Suprapubic skin (tissue), 3 donors: ENCODE measurements at regions not wholly inside any gene's neighbourhood (a gene's known extent, or its start where the extent isn't known, plus 50 kb on each side); places are given as distances from the start of the nearest gene placed in this dataset.

Source experiments
- CTCF ChIP-seq, 2 donors: fragments of 200-600 bp in 1 of 2; fragments of 450-650 bp in 1 of 2; sonication (generic) in 1 of 2; IDR thresholded peaks; one replicate each; pipeline ENCODE4 v1.5.1; 2016 to 2019; ENCODE audit warnings: antibody characterized with exemption in 2 of 2, mild to moderate bottlenecking in 1 of 2, moderate library complexity in 1 of 2
- POLR2A ChIP-seq, 2 donors: fragments of 450-650 bp; IDR thresholded peaks; one replicate each; pipeline ENCODE4 v1.6.1; 2017; ENCODE audit warnings: antibody characterized with exemption in 2 of 2, mild to moderate bottlenecking in 2 of 2, moderate library complexity in 2 of 2

GRCh38 chr9:18010492-18010891 lies 431.6 kb downstream of the SH3GL2 start:
- TF ChIP-seq CTCF (IDR thresholded peaks at IDR 0.05) (no peak), POLR2A (IDR thresholded peaks at IDR 0.05) (no peak)
